ENCODE measurements at regions not wholly inside any gene's neighbourhood (a gene's known extent, or its start where the extent isn't known, plus 50 kb on each side); places are given as distances from the start of the nearest gene placed in this dataset.
"Not testable (repeated sequence)": the region's sequence is repeated elsewhere in the genome, so short reads cannot be mapped to it uniquely, and the experiment has no call there.

- ATAC-seq: no peak
- intact Hi-C loops (cut with DNase I, micrococcal nuclease): no loop called here
- DNase-seq: no peak
Measured at GRCh38 chr9:78383130-78383529, 86.2 kb downstream of the PSAT1 start.

DNA sequence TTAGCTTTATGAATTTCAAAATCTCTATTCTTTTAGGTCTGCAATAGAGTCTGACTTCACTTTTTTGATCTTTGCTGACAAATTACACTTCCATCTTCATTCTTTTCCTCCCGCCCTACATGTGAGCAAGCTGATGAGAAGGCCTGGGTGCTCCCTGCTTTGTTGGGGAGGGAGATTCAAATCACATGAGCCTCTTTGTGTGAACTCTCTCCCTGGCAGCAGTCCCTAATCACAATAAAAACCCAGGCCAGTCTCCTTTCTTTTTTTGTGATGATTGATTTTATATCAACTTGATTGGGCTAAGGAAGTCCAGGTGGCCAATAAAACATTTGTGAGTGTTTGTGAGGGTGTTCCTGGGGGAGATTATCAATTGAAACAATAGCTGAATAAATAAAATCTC is 89.4 kb downstream of the PSAT1 start:
- intact Hi-C loops (cut with DNase I, micrococcal nuclease): no loop called here
- ATAC-seq (no peak), DNase-seq (no peak)

DNA sequence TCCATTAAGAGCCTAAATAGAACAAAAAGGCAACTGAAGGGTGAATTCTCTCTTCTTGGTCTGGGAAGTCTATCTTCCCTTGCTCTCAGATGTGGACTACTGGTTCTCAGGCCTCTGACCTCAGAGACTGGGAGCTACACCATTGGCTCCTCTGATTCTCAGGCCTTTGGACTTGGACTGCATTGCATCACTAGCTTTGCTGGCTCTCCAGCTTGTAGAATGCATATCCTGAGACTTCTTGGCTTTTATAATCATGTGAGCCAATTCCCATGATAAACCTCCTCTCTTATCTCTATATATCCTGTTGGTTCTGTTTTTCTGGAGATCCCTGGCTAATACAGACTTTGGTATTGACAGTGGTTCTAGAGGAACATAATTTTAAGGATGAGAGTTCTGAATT is 89.8 kb downstream of the PSAT1 start:
- DNase-seq: no peak
- intact Hi-C loops (cut with DNase I, micrococcal nuclease): no loop called here
- no peak for ATAC-seq

- ATAC-seq (no peak), DNase-seq (no peak)
- intact Hi-C loops (cut with DNase I, micrococcal nuclease): no loop called here
Measured at GRCh38 chr9:78393340-78393739, 96.4 kb downstream of the PSAT1 start.

DNA sequence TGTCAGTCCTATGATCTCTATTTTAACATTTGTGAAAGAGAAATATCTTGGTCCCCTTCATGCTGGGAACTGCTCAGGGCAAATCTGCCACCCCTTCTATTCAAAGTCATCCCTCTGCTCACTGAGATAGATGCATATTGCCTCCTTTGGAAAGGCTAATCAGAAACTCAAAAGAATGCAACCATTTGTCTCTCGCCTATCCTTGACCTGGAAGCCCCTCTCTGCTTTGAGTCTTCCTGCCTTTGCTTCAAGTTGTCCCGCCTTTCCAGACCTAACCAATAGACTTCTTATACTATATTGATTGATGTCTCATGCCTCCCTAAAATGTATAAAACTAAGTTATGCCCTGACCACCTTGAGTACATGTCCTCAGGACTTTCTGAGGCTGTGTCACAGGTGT is 97.0 kb downstream of the PSAT1 start:
- ATAC-seq: no peak
- intact Hi-C loops (cut with DNase I, micrococcal nuclease): no loop called here
- no peak for DNase-seq

- DNase-seq (no peak), ATAC-seq (no peak)
- intact Hi-C loops (cut with DNase I, micrococcal nuclease): no loop called here
Measured at GRCh38 chr9:78396087-78396486, 99.2 kb downstream of the PSAT1 start.

- intact Hi-C loops (cut with DNase I, micrococcal nuclease): no loop called here
- ATAC-seq (no peak), DNase-seq (no peak)
Measured at GRCh38 chr9:78397045-78397444, 100.1 kb downstream of the PSAT1 start.

DNA sequence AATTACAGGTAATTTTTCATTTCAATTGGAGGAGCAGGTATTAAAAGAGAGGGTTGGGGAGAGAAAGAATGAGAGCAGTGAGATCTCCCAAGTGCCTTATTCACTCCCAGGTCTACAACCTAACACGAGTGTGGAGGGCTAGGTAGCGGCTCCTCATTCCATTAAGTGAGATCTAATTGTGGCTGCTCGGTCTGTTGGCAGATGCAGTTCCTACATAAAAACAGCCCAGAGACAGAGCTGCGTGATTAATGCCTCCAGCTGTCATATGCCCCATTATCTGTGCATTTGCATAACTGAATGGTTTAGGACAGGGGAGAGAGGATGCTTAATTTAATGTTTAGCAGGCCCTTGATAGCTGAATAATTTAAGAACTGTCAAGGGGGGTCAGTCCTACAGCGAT is 100.5 kb downstream of the PSAT1 start:
- no peak for DNase-seq
- intact Hi-C loops (cut with DNase I, micrococcal nuclease): no loop called here
- no peak for ATAC-seq

- DNase-seq: no peak
- ATAC-seq: no peak
- intact Hi-C loops (cut with DNase I, micrococcal nuclease): no loop called here
Measured at GRCh38 chr9:78399153-78399552, 102.2 kb downstream of the PSAT1 start.

GRCh38 chr9:78400496-78400895 is 103.6 kb downstream of the PSAT1 start:
- intact Hi-C loops (cut with DNase I, micrococcal nuclease): no loop called here
- ATAC-seq (no peak), DNase-seq (no peak)

- intact Hi-C loops (cut with DNase I, micrococcal nuclease): no loop called here
- ATAC-seq: no peak
- no peak for DNase-seq
Measured at GRCh38 chr9:78405461-78405860, 108.5 kb downstream of the PSAT1 start.

GRCh38 chr9:78406146-78406545 is 109.2 kb downstream of the PSAT1 start:
- DNase-seq: no peak
- ATAC-seq: no peak
- intact Hi-C loops (cut with DNase I, micrococcal nuclease): no loop called here

- DNase-seq: no peak
- no peak for ATAC-seq
- intact Hi-C loops (cut with DNase I, micrococcal nuclease): no loop called here
Measured at GRCh38 chr9:78406933-78407332, 110.0 kb downstream of the PSAT1 start.

GRCh38 chr9:78407636-78408312 is 110.8 kb downstream of the PSAT1 start:
- intact Hi-C loops (cut with DNase I, micrococcal nuclease): no loop called here
- ATAC-seq: no peak

GRCh38 chr9:78408388-78408787 is 111.5 kb downstream of the PSAT1 start:
- intact Hi-C loops (cut with DNase I, micrococcal nuclease): no loop called here
- DNase-seq (no peak), ATAC-seq (no peak)

More at GRCh38 chr9:78407636-78408312, 110.8 kb downstream of the PSAT1 start:
- no peak for DNase-seq

DNA sequence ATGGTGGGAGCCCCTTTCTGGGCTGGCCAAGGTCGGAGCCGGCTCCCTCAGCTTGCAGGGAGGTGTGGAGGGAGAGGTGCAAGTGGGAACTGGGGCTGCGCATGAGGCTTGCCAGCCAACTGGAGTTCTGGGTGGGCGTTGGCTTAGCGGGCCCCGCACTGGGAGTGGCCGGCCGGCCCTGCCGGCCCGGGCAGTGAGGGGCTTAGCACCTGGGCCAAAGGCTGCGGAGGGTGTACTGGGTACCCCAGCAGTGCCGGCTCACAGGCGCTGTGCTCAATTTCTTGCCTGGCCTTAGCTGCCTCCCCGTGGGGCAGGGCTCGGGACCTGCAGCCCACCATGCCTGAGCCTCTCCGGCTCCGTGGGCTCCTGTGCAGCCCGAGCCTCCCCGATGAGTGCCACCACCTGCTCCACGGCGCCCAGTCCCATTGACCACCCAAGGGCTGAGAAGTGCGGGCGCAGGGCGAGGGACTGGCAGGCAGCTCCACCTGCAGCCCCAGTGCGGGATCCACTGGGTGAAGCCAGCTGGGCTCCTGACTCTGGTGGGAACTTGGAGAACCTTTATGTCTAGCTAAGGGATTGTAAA is 113.1 kb downstream of the PSAT1 start:
- DNase-seq: not testable (repeated sequence)

DNA sequence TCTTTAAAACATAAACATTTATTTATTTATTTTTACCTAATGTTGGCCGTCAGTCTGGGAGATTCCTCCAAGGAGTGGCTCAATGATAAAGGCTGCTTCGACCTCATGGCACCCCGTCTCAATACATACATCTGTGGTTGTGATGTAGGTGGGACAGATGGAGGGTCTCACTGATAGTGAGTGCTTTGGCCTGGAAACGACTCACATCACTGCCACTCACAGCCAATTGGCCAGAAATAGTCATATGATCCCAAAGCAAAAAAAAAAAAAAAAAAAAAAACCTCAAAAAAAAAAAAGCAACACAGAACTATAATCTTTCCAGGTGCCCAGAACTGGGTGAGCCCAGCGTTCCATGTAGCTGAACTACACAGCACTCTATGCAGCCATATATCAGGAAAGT is 125.4 kb downstream of the PSAT1 start:
- DNase-seq: no peak
- ATAC-seq: no peak
- intact Hi-C loops (cut with DNase I, micrococcal nuclease): no loop called here

More for the DNA sequence above, 113.1 kb downstream of the PSAT1 start:
- ATAC-seq; intact Hi-C loops (cut with DNase I, micrococcal nuclease): not testable (repeated sequence)

- intact Hi-C loops (cut with DNase I, micrococcal nuclease): no loop called here
- DNase-seq: no peak
- ATAC-seq: no peak
Measured at GRCh38 chr9:78424299-78424698, 127.4 kb downstream of the PSAT1 start.

DNA sequence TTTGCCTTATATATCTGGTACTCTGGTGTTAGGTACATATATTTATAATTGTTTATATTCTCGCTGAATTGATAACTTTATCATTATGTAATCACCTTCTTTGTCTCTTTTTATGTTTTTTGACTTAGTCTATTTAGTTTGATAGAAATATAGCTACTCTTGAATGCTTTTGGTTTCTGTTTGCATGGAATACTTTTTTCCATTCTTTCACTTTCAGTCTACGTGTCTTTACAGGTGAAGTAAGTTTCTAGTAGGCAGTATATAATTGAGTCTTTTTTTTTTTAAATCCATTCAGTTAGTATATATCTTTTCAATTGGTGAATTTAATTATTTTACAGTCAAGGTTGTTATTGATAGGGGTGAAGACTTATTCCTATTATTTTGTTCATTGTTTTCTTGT is 131.7 kb downstream of the PSAT1 start:
- intact Hi-C loops (cut with DNase I, micrococcal nuclease): no loop called here
- DNase-seq (no peak), ATAC-seq (no peak)

DNA sequence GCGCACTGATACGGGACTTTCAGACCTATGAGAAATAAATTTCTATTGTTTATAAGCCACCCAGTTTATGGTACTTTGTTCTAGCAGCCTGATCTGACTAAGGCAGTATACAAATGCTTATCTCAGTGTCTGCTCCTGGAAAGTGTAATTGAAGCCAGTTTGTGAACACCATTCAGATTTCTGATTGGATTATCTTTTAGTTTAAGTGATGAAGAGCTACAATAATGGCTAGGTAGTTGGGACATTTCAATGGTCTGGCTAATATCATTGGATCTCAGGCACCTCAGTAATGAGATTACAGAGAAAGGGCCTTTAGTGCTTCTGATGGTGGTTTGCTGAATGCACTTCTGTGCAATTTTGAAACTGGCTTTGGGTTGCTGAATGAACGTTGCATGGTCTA is 133.5 kb downstream of the PSAT1 start:
- no peak for ATAC-seq
- no peak for DNase-seq
- intact Hi-C loops (cut with DNase I, micrococcal nuclease): no loop called here

DNA sequence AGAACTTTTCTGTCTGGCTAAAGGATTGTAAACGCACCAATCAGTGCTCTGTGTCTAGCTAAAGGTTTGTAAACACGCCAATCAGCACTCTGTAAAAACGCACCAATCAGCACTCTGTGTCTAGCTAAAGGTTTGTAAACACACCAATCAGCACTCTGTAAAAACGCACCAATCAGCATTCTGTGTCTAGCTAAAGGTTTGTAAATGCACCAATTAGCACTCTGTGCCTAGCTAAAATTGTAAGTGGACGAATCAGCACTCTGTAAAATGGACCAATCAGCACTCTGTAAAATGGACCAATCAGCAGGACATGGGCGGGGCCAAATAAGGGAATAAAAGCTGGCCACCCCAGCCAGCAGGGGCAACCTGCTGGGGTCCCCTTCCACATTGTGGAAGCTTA is 134.1 kb downstream of the PSAT1 start:
- intact Hi-C loops (cut with DNase I, micrococcal nuclease); DNase-seq; ATAC-seq: not testable (repeated sequence)

All from left colon (tissue), 2 donors.